Psoas muscle (tissue), 7 donors: ENCODE measurements at regions not wholly inside any gene's neighbourhood (a gene's known extent, or its start where the extent isn't known, plus 50 kb on each side); places are given as distances from the start of the nearest gene placed in this dataset.

ENCODE experiments used
- ATAC-seq, 4 donors: fragments of 200-7000 bp; cut with Tn5 transposase; one replicate each; pipeline ENCODE4 v1.9.1; 2020; ENCODE audit warnings: moderate library complexity in 3 of 4, mild to moderate bottlenecking in 2 of 4
- DNase-seq, 2 donors: peaks; one replicate each; pipeline ENCODE4 v3.0.0-alpha.2; 2020
- H3K27ac ChIP-seq: fragments of 200-600 bp; one replicate; pipeline ENCODE4 v1.8.0; 2022
- H3K27me3 ChIP-seq, 3 donors: fragments of 200-600 bp in 1 of 3; one replicate each; pipeline versions ENCODE4 v1.6.1 to v1.8.0; 2013 to 2022; ENCODE audit warnings: low read length in 2 of 3, mild to moderate bottlenecking in 2 of 3, moderate library complexity in 1 of 3; ENCODE audit not compliant: insufficient read depth in 3 of 3
- H3K36me3 ChIP-seq, 2 donors: fragments of 200-600 bp in 1 of 2; one replicate each; pipeline versions ENCODE4 v1.6.1 to v1.8.0; 2013 to 2022; ENCODE audit warnings: low read depth in 1 of 2, mild to moderate bottlenecking in 1 of 2, moderate library complexity in 1 of 2; ENCODE audit not compliant: insufficient read depth in 1 of 2
- H3K4me1 ChIP-seq: fragments of 200-600 bp; one replicate; pipeline ENCODE4 v1.8.0; 2022
- H3K4me3 ChIP-seq: fragments of 200-600 bp; one replicate; pipeline ENCODE4 v1.8.0; 2022; ENCODE audit warnings: mild to moderate bottlenecking
- H3K9me3 ChIP-seq: fragments of 200-600 bp; one replicate; pipeline ENCODE4 v1.8.0; 2022
- WGBS, 3 donors: extraction: QIAGEN DNeasy Blood & Tissue Kit; methylation state at CpG; one replicate each; pipeline versions ENCODE4 v1.1.6 to v1.1.7; 2013; 5-methylcytosine and 5-hydroxymethylcytosine counted together
- intact Hi-C, 2 donors: fragments of 100-400 bp; cut with DNase I; formaldehyde crosslinking; loops; one replicate each; pipeline versions ENCODE4 v1.11.0 to v1.14.2; 2022
- TF ChIP-seq, protein P1 (sequence below): fragments of 200-600 bp; IDR thresholded peaks from one replicate; pipeline ENCODE4 v1.8.0; 2022; ENCODE audit warnings: antibody characterized with exemption
- donor health status: healthy with polysubstance abuse.
- donor health status: DM: no; HTN: no; CAD: no; lungs with moderate emphysema.
- donor health status: Bipolar disorder and iron deficiency.
- donor health status: healthy.
- donor health status: DM: yes; HTN: yes; CAD: no.
- donor health status: DM: no; HTN: no; CAD: no.
- donor health status: DM: yes; HTN: yes; CAD: no.

DNA sequence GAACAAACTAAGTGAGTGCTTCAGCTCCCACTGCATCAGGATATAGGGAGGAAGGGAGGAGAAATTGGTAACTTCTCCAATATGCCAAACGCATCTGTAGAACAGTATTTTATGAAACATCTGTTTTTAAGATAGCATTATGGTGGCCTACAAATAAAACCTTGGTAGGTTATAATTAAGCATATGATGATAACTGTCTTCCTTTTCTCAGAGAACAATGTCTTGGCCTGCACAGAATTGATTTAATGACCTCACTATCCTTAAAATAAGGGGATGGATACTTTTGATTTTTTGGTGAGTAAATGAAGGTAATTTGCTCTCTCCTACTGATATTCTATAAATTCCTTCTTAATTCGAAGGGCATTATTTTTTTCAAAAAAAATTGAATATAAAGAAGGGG, 451.5 kb upstream of the TGFBR2 start:
- WGBS, 3 donors, result 69 to 81% (median 75%) methylated on average over 2 of the region's 2 CpGs
- H3K36me3 ChIP-seq, result no peaks in the 10 kb centered on the region
- TF ChIP-seq, protein P1, sequence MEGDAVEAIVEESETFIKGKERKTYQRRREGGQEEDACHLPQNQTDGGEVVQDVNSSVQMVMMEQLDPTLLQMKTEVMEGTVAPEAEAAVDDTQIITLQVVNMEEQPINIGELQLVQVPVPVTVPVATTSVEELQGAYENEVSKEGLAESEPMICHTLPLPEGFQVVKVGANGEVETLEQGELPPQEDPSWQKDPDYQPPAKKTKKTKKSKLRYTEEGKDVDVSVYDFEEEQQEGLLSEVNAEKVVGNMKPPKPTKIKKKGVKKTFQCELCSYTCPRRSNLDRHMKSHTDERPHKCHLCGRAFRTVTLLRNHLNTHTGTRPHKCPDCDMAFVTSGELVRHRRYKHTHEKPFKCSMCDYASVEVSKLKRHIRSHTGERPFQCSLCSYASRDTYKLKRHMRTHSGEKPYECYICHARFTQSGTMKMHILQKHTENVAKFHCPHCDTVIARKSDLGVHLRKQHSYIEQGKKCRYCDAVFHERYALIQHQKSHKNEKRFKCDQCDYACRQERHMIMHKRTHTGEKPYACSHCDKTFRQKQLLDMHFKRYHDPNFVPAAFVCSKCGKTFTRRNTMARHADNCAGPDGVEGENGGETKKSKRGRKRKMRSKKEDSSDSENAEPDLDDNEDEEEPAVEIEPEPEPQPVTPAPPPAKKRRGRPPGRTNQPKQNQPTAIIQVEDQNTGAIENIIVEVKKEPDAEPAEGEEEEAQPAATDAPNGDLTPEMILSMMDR, result no peak
- H3K4me1 ChIP-seq, result no peaks in the 10 kb centered on the region
- no peak for DNase-seq
- ATAC-seq, result no peak
- H3K9me3 ChIP-seq, result no peaks in the 10 kb centered on the region
- H3K27me3 ChIP-seq, result no peaks in the 10 kb centered on the region
- intact Hi-C loops, result no loop called here
- H3K27ac ChIP-seq, result no peak overlapping the region
- no peak overlapping the region for H3K4me3 ChIP-seq

DNA sequence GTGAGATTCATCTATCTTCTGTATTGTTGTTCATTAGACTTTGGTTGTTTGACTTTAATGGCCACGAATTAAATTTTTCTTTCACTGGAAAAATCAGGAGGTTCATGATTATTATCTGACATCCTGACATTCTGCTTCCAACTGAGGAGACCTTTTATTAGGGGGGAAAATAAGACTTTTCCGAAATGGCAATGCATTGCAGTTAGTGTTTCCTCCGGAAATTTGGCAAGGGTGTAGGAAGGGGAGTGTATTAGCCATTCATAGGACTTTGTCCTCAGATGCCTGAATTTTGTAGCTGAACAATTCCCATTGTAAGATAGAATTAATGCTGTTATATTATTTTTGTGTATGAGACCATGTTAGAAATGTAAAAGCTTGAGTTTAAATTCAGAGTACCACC, 450.6 kb upstream of the TGFBR2 start:
- DNase-seq (no peak), ATAC-seq (no peak)
- WGBS, 3 donors, result 60 to 76% (median 68%) methylated on average over 3 of the region's 3 CpGs
- Histone ChIP-seq H3K4me1 (no peaks in the 10 kb centered on the region), H3K27ac (no peak overlapping the region), H3K4me3 (no peak overlapping the region), H3K9me3 (no peaks in the 10 kb centered on the region), H3K27me3 (no peaks in the 10 kb centered on the region), H3K36me3 (no peaks in the 10 kb centered on the region)
- TF ChIP-seq, protein P1, result no peak
- intact Hi-C loops, result no loop called here

DNA sequence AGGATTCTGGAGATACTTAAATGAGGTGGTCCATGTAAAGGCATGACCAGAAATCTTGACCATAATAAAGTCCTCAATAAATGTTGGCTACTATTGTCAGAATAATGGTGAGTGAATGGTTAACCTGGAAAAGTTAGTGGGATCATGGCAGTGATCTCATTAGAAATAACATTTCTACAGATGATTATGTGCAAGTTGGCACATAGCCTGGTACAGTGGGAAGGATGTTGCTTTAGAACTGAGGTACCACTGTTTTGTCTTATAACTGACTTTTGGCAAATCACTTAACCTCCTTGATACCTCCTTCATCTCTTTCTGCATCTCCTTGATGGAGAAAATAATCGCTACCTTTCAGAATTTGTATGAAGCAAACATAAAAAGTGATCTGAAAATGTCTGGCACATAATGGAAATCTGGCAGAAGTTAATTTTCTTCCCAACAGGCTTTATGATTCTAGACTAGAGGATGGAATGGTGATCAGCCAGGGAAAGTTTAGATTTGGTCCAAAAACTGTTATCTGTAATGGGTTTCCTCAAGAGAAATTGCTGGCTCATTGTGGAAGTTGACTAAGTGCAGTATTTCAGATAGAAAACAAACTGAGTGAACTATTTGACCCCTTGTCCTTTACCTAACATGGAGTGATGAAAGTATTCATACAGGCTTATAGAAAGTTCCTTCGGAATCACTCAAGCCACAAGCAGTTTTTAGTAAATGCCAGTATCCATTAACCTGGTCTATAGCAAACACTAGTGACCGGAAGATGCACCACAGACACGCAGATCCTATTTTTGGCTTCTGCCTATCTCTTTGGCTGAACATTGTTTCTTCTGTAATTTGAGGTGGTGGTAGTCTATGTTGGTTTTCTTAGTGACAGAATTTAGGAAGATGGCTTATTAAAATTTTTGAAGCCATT, 449.6 kb upstream of the TGFBR2 start:
- TF ChIP-seq, protein P1, result no peak
- Histone ChIP-seq H3K27me3 (no peaks in the 10 kb centered on the region), H3K36me3 (no peaks in the 10 kb centered on the region), H3K9me3 (no peaks in the 10 kb centered on the region), H3K4me1 (no peaks in the 10 kb centered on the region), H3K4me3 (no peak overlapping the region), H3K27ac (no peak overlapping the region)
- ATAC-seq (no peak), DNase-seq (no peak)
- intact Hi-C loops, result no loop called here
- WGBS, 3 donors, result 80 to 89% (median 85%) methylated on average over 4 of the region's 4 CpGs

DNA sequence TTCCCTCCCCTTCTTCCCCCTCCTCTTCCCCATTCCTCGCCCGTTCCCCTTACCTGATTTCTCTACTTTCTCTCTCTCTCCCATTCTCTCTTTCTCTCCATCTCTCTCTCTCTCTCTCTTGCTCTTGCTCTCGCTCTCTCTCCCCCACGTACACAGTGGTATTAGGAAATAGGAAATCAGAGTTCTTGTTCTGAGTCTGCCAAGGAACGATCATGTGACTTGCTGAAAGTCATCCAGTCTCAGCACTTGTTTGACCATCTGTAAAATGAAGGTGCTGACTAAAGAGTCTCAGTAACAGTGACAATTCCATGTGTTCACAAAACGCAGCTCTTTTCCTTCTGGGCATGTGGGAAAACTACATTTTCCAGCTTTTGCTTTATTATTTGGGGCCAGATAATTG, 445.0 kb upstream of the TGFBR2 start:
- H3K36me3 ChIP-seq, result no peaks in the 10 kb centered on the region
- no peak overlapping the region for H3K4me3 ChIP-seq
- H3K9me3 ChIP-seq, result peaks cover 9% of the 10 kb centered on the region
- H3K27ac ChIP-seq, result no peak overlapping the region
- TF ChIP-seq, protein P1, result no peak
- H3K4me1 ChIP-seq, result no peaks in the 10 kb centered on the region
- no peaks in the 10 kb centered on the region for H3K27me3 ChIP-seq
- DNase-seq (no peak), ATAC-seq (peak; percentile 70 to 92 (median 77))
- intact Hi-C loops, result no loop called here
- WGBS, 3 donors, result 40 to 59% (median 43%) methylated on average over 6 of the region's 6 CpGs
